Fibroblast of lung (primary cell): ENCODE measurements at regions not wholly inside any gene's neighbourhood (a gene's known extent, or its start where the extent isn't known, plus 50 kb on each side); places are given as distances from the start of the nearest gene placed in this dataset.

Source experiments
- DNase-seq, 2 donors: peaks; one replicate each; pipeline versions ENCODE4 v3.0.0 to v3.0.0-alpha.2; 2010; ENCODE audit warnings: low read depth in 2 of 2
- H2AFZ ChIP-seq: 2 replicates; pipeline ENCODE4 v1.5.1; 2012; ENCODE audit warnings: low read length, control low read depth, inconsistent platforms
- H3K27ac ChIP-seq: 2 replicates; pipeline ENCODE4 v1.5.1; 2011; ENCODE audit warnings: low read length, control low read depth; ENCODE audit not compliant: insufficient read depth
- H3K27me3 ChIP-seq: 2 replicates; pipeline ENCODE4 v1.5.1; 2011; ENCODE audit warnings: mild to moderate bottlenecking, low read length; ENCODE audit not compliant: control insufficient read depth, insufficient read depth
- H3K36me3 ChIP-seq: 2 replicates; pipeline ENCODE4 v1.5.1; 2011; ENCODE audit warnings: low read length; ENCODE audit not compliant: control insufficient read depth, insufficient read depth
- H3K4me1 ChIP-seq: 2 replicates; pipeline ENCODE4 v1.5.1; 2011; ENCODE audit warnings: low read length; ENCODE audit not compliant: control insufficient read depth, insufficient read depth; ENCODE audit errors: extremely low read depth
- H3K4me2 ChIP-seq: 2 replicates; pipeline ENCODE4 v1.5.1; 2011; ENCODE audit warnings: low read length, control low read depth; ENCODE audit not compliant: insufficient read depth; ENCODE audit errors: extremely low read depth
- H3K4me3 ChIP-seq, 4 experiments: fragments of 200-600 bp in 1 of 4; sonication (generic) in 1 of 4; replicated peaks in 1 of 4; 2 replicates each; pipeline ENCODE4 v1.5.1; 2011 to 2016; ENCODE audit warnings: low read length in 4 of 4, low read depth in 3 of 4, mild to moderate bottlenecking in 3 of 4, control low read depth in 2 of 4, inconsistent platforms in 1 of 4, mixed read lengths in 1 of 4; ENCODE audit not compliant: insufficient read depth in 1 of 4; ENCODE audit errors: control extremely low read depth in 1 of 4
- H3K79me2 ChIP-seq: 2 replicates; pipeline ENCODE4 v1.5.1; 2012; ENCODE audit warnings: mild to moderate bottlenecking, low read length, inconsistent platforms; ENCODE audit not compliant: control insufficient read depth, insufficient read depth
- H3K9ac ChIP-seq: 2 replicates; pipeline ENCODE4 v1.5.1; 2011; ENCODE audit warnings: mild to moderate bottlenecking, low read length, control low read depth; ENCODE audit not compliant: insufficient read depth
- H3K9me3 ChIP-seq: 2 replicates; pipeline ENCODE4 v1.5.1; 2012; ENCODE audit warnings: low read depth, low read length; ENCODE audit not compliant: control insufficient read depth, insufficient read depth
- H4K20me1 ChIP-seq: 2 replicates; pipeline ENCODE4 v1.5.1; 2011; ENCODE audit warnings: low read length; ENCODE audit not compliant: control insufficient read depth, insufficient read depth; ENCODE audit errors: extremely low read depth
- CTCF ChIP-seq, 2 donors: IDR thresholded peaks in 1 of 2; conservative IDR thresholded peaks in 1 of 2; 1 replicate in 1 of 2; 2 replicates in 1 of 2; pipeline ENCODE4 v1.5.1; 2011 to 2012; ENCODE audit warnings: low read length in 2 of 2, control low read depth in 1 of 2, inconsistent platforms in 1 of 2, low read depth in 1 of 2, mild to moderate bottlenecking in 1 of 2
- EZH2 ChIP-seq: IDR thresholded peaks from 2 replicates; pipeline ENCODE4 v1.5.1; 2012; ENCODE audit warnings: low read length, control low read depth, mild to moderate bottlenecking; ENCODE audit errors: missing control alignments

GRCh38 chr2:177024765-177025164 lies 187.8 kb upstream of the HNRNPA3 start:
- Histone ChIP-seq H3K4me3 (no peak overlapping the region), H3K27me3 (no peaks in the 10 kb centered on the region), H3K9me3 (no peaks in the 10 kb centered on the region), H2AFZ (no peak overlapping the region), H3K36me3 (no peaks in the 10 kb centered on the region), H3K9ac (no peak overlapping the region), H3K4me1 (no peaks in the 10 kb centered on the region), H3K79me2 (no peaks in the 10 kb centered on the region), H3K27ac (no peak overlapping the region), H4K20me1 (no peaks in the 10 kb centered on the region), H3K4me2 (no peak overlapping the region)
- TF ChIP-seq CTCF (conservative IDR thresholded peaks at IDR 0.05 in 1 of 2, IDR thresholded peaks at IDR 0.05 in 1 of 2; ENCODE audit: low read depth in 1 of 2, low read length in 2 of 2) (no peak), EZH2 (no peak)
- DNase-seq, result no peak

- no peak for DNase-seq
- no peaks in the 10 kb centered on the region for H3K36me3 ChIP-seq
- no peak overlapping the region for H3K9ac ChIP-seq
- H3K9me3 ChIP-seq, result no peaks in the 10 kb centered on the region
- no peak overlapping the region for H3K27ac ChIP-seq
- no peak overlapping the region for H3K4me2 ChIP-seq
- H2AFZ ChIP-seq, result no peak overlapping the region
- no peaks in the 10 kb centered on the region for H3K4me1 ChIP-seq
- no peak overlapping the region for H3K4me3 ChIP-seq
- H4K20me1 ChIP-seq, result no peaks in the 10 kb centered on the region
- no peaks in the 10 kb centered on the region for H3K27me3 ChIP-seq
- H3K79me2 ChIP-seq, result no peaks in the 10 kb centered on the region
- no peak for TF ChIP-seq EZH2
- no peak for TF ChIP-seq CTCF (conservative IDR thresholded peaks at IDR 0.05 in 1 of 2, IDR thresholded peaks at IDR 0.05 in 1 of 2; ENCODE audit: low read depth in 1 of 2, low read length in 2 of 2)
Measured at GRCh38 chr2:177026253-177026652, 186.3 kb upstream of the HNRNPA3 start.

GRCh38 chr2:177026956-177027355 lies 185.6 kb upstream of the HNRNPA3 start:
- Histone ChIP-seq H3K27ac (no peak overlapping the region), H3K27me3 (no peaks in the 10 kb centered on the region), H3K36me3 (no peaks in the 10 kb centered on the region), H3K9ac (no peak overlapping the region), H2AFZ (no peak overlapping the region), H3K9me3 (no peaks in the 10 kb centered on the region), H3K4me3 (no peak overlapping the region), H3K79me2 (no peaks in the 10 kb centered on the region), H4K20me1 (no peaks in the 10 kb centered on the region), H3K4me1 (no peaks in the 10 kb centered on the region), H3K4me2 (no peak overlapping the region)
- no peak for DNase-seq
- TF ChIP-seq EZH2, result no peak
- no peak for TF ChIP-seq CTCF (conservative IDR thresholded peaks at IDR 0.05 in 1 of 2, IDR thresholded peaks at IDR 0.05 in 1 of 2; ENCODE audit: low read depth in 1 of 2, low read length in 2 of 2)
